T-helper 1 cell treated with Interleukin-12 subunit alpha and Interleukin-12 subunit beta and Interleukin-4 antibody, amounts not matched to agents 30 ng/mL and 1 ng/mL, for 36 hours (primary cell): ENCODE measurements at regions not wholly inside any gene's neighbourhood (a gene's known extent, or its start where the extent isn't known, plus 50 kb on each side); places are given as distances from the start of the nearest gene placed in this dataset.
"Not testable (repeated sequence)": the region's sequence is repeated elsewhere in the genome, so short reads cannot be mapped to it uniquely, and the experiment has no call there.

ENCODE experiments used
- intact Hi-C: fragments of 100-400 bp; cut with micrococcal nuclease; formaldehyde crosslinking; loops from one replicate; pipeline ENCODE4 v1.15.1; 2024

- intact Hi-C loops = no loop called here
Measured at GRCh38 chr2:2901384-2902345, 476.0 kb downstream of the EIPR1 start.

GRCh38 chr2:2899826-2900225, 477.8 kb downstream of the EIPR1 start:
- intact Hi-C loops = no loop called here

DNA sequence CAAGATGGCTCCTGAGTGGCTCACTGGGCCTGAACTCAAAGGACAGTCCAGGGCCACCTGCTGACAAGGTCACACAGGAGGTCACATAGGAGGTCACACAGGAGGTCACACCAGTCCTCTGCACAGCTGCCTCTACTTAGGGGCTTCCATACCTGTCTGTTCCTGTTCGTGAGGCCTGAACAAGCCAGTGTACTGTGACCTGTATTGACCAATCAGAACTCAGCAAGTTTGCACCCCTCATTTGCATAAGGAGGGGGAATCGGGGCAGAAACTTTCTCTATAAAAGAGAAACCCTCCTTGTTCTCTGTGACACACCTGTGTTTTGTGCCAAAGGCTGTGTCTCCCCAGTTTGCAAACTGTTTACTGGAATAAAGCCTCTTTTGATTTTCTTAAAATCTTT, 478.9 kb downstream of the EIPR1 start:
- intact Hi-C loops = no loop called here

DNA sequence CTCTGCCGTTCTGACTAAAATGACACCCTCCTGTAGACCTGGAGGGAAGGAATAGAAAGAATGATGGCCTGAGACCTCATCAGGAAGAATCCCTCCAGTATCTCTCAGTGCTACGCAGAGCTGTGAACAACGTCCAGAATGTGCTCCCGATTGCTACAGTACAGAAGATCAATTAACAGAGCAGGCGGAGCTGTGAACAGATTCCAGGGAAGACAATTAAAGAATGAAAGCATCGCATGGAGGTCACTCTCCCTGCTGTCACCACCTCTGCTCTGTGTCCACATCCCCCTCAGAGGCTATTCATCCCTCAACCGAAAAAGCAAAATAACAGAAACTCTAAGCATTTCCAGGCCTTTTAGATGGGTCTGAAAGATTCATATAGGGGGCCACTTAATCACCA, 481.0 kb downstream of the EIPR1 start:
- intact Hi-C loops = no loop called here

- intact Hi-C loops = no loop called here
Measured at GRCh38 chr2:2896011-2896410, 481.6 kb downstream of the EIPR1 start.

GRCh38 chr2:2894011-2894410, 483.6 kb downstream of the EIPR1 start:
- intact Hi-C loops = not testable (repeated sequence)

GRCh38 chr2:2892892-2893291, 484.7 kb downstream of the EIPR1 start:
- intact Hi-C loops = no loop called here

GRCh38 chr2:2892378-2892777, 485.2 kb downstream of the EIPR1 start:
- intact Hi-C loops = no loop called here

GRCh38 chr2:2890901-2891300, 486.7 kb downstream of the EIPR1 start:
- intact Hi-C loops = no loop called here

DNA sequence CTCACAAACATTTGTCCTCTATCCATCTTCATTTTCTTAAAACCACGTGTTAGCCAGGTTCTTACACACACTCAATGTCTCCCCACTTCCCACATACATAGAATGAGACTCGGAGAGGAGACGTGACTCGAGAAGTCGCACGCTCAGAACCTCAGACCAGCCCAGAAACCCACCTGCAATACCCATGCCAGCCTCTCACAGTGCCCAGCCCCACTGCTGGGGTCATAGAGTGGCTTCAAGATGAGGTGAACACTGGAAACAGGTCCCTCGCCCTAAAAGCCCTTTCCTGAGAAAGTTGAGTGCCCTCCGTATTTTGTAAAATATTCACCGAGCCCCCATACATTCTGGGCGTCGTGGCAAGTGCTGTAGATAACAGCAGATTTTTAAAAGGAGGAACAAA, 487.4 kb downstream of the EIPR1 start:
- intact Hi-C loops = no loop called here

DNA sequence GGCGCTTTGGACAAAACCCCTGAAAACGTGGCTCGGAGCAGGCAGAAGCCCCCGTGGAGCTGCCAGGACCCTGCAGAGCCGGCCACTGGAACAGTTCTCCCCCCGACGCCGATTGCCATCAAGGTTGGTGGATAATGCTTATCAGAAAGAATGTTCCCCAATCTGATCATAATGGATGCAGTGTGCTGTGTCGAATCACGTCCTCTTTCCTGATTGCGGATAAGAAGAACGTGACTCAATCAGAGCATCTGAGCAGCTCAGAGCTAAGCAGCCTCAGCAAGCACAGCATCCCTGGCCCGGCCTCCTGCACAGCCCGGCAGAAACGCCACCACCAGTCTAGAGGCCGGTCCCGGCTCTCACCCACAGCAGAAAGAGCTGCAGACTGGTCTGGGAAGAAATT, 488.0 kb downstream of the EIPR1 start:
- intact Hi-C loops = no loop called here

DNA sequence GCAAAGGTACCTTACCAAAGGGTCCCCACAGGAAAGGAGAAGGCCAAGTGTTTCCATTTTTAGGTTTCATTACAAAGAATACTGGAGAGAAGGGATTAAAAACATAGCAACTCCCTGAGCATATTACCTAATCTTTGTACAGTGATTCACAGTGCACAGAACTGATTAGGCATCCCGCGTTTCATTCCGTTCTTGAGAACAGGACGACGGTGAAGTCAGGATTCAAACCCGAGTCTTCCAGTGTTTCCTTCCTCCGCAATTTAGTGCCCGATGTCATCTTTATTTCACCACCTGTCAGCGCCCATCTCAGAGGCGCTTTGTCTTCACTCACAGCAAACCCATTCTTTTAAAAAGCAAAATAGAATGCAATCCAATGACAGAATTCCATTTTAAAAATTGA, 488.5 kb downstream of the EIPR1 start:
- intact Hi-C loops = no loop called here

DNA sequence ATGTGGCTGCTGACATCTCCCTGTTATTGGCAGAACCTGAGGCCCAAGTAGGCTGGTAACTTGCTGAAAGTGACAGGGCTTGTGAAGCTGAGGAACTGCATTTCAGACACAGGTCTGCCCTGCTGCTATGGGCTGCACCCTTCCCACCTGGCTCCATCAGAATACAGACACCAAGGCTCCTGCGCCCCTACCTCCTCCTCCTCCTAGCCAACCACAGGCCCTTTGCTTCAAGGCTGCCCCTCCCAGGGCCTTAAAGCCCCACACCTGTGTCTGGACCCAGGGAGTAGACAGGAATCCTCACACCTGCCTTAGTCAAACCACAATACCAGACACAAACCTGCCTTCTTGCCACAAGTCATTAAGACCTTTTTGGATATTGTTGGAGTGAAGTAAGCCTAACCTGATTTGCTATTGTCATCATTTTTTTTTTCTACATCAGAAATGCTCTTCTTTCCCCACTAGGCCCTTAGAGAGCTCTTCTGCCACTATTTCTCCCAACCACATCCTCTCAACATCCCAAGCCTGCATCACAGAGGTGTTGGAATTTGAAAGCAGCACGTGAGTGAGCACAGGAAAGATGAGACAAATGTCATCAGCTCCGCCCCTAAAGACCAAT, 489.7 kb downstream of the EIPR1 start:
- intact Hi-C loops = no loop called here

DNA sequence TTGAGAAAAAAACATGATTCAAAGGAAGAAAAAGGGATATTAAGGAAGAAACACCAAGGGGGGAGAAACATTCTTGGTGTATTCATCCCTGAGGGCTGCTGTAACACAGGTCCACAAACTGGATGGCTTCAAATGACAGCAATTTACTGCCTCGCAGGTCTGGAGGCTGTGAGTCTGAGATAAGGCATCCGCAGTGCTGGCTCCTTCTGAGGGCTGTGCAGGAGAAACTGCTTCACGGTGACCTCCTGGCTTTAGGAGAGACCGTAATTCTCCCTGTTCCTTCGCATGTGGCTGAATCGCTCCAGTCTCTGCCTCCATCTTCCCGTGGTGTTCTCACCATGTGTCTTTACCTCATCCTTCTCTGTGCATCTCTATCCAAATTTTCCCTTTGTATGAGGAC, 490.7 kb downstream of the EIPR1 start:
- intact Hi-C loops = no loop called here

GRCh38 chr2:2881499-2881898, 496.1 kb downstream of the EIPR1 start:
- intact Hi-C loops = no loop called here

DNA sequence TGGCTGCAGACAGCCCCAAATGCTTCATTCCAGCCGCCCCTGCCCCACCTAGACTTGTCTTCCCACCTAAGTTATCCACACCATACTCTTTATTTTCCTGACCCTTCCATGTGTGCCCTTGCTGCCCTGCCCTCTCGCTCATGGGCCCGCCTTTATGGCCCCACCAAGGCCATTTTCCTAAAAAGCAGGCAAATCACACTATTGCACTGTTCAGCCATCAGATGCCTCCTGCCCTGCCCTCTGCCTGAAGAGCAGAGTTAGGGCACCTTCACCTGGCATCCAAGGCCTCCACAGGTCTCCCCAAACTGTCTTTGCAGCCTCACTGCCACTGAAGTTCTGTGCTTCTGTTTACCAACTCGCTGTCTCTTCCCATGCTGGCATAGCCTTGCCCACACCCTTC, 496.7 kb downstream of the EIPR1 start:
- intact Hi-C loops = no loop called here

DNA sequence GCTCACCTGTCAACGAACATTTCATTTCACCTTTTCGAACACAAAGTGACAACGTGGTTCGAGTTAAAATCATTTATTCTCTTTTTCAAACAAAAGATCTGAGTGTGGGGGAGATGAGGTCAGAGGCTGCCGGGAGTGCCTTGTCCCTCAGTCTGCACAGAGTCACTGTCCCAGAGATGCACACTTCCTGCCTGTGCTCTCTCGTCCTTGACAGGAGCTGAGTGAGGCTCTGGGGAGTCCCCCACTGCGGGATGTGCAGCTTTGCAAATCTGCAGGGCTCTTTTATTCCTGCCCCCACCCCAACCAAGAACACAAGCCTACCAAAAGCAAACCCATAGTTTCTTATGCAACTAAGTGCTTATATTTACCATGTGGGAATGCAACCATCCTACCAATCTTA, 497.8 kb downstream of the EIPR1 start:
- intact Hi-C loops = loop anchor here (10.0 kb wide), 1 partner anchor 425 kb away; no protein-coding TSS in a partner anchor

DNA sequence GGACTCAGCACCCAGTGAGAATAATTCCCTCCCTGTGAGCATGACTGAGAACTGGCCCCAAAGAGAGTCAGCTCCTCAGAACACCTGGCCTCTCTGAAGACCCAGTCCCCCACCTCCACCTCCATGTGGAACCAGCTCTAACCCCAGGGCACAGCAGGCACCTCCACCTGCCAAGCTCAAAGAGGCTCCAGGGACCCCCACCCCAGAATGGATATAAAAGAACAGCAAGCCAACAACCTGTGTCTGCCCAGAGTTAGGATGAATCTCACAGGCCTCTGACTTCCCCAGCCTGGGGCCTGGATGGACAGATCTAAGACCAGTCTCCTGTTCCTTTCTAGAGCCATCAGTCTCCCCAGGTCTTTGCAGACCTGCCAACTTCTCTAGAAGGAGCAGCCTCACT, 498.5 kb downstream of the EIPR1 start:
- intact Hi-C loops = loop anchor here (10.0 kb wide), 1 partner anchor 426 kb away; no protein-coding TSS in a partner anchor

DNA sequence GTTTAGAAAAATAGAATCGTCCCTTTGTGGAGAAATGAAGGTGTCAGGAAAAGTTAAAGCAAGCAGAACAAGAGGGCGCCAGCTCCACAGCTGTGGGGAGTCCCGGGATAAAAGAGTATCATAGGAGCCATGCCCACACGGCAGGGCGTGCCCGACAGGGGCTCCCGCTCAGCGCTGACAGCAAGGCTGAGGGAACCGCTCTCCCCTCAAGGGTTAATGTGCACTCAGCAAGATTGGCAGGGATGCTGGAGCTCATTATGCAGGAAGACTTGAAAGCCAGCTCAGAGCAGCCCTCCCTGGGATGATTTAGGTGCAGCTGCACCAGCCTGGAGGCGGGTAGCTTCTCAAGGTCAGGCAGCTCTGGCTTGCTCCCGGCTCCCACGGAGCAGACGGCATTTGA, 500.2 kb downstream of the EIPR1 start:
- intact Hi-C loops = loop anchor here (10.0 kb wide), 1 partner anchor 427 kb away; no protein-coding TSS in a partner anchor

DNA sequence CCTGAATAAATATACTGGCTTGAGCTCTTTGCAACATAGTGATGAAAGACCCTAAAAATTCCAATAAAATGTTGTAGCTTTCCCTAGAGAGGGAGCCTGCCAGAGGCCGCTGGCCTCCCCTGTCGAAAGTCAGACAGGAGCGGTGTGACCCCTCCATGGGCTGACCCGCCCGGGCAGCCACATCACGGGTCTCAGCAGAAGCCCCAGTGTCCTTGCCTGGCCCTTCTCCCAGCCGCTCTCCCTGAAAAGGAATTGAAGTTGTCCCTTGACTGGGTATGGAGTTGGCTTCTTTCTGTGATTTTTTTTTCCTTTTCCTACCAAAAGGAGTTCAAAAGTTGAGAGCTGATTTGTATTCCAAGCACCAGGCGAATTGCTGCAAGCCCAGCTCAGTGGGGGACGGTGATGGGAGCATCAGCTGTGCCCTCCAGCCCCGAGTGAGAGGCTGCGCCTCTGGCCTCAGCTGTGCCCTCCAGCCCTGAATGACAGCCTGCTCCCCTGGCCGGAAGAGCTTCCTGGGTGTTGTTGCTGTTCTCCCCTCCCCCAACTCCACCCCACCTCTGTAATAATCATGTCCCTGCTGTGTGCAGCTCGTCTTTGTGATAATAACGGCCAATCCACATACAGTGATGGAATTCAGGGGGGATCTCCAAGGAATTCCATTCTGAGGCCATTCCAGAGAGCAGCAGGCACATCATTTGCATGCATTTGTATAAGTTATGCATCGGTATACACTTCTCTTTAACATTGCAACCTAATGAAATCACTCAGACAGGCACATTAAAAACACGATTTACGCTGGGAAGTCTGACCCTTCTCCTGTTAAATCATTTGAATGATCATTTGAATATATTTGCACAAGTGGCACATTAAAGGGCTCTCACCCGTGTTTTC, 501.0 kb downstream of the EIPR1 start:
- intact Hi-C loops = loop anchor here (10.0 kb wide), 1 partner anchor 428 kb away; no protein-coding TSS in a partner anchor

DNA sequence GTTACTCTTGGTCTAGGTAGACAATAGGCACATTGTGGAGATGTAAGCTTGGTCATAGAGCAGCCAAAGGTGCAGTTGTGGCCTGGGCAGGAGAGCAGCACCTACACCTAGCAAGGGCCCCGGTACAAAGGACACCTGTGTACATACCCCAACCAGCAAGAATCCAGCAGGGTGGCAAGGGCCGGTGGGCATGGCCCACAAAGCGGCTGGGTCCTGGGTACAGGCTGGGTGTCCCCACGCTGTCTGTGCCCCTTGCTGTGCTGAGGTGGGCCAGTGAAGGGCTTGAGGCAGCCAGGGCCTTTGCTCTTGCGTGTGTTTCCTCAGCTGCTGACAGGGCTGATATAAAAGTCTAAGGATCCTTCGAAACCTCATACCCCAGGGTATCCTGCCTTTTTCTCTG, 501.8 kb downstream of the EIPR1 start:
- intact Hi-C loops = loop anchor here (10.0 kb wide), 1 partner anchor 429 kb away; no protein-coding TSS in a partner anchor
